ENCODE measurements at regions not wholly inside any gene's neighbourhood (a gene's known extent, or its start where the extent isn't known, plus 50 kb on each side); places are given as distances from the start of the nearest gene placed in this dataset.

GRCh38 chr1:30417701-30418046 is 305.7 kb downstream of the MATN1 start:
- Histone ChIP-seq H3K4me1 (ENCODE audit: control insufficient read depth in 5 of 5, insufficient read depth in 5 of 5, low read length in 5 of 5) (no peaks in the 10 kb centered on the region), H3K27me3 (ENCODE audit: control insufficient read depth in 3 of 3, insufficient read depth in 3 of 3, low read length in 2 of 3) (no peaks in the 10 kb centered on the region), H3K36me3 (ENCODE audit: control insufficient read depth in 4 of 4, insufficient read depth in 4 of 4, low read length in 4 of 4) (no peaks in the 10 kb centered on the region), H3K27ac (ENCODE audit: low read depth in 1 of 2, low read length in 1 of 2) (no peak overlapping the region), H3K4me3 (no peak overlapping the region), H3K9ac (ENCODE audit: insufficient read depth in 1 of 2, low read length in 2 of 2) (no peak overlapping the region), H3K9me3 (ENCODE audit: control insufficient read depth in 4 of 4, insufficient read depth in 3 of 4, low read length in 3 of 4) (no peaks in the 10 kb centered on the region)
- DNase-seq (no peak), ATAC-seq (ENCODE audit: insufficient read depth, low FRiP score) (no peak)
- 83 to 90% methylated on average over 3 of the region's 3 CpGs for WGBS, 2 donors
- no peak for TF ChIP-seq CTCF (IDR thresholded peaks at IDR 0.05; ENCODE audit: control extremely low read depth, extremely low read depth)

- H3K27ac ChIP-seq (ENCODE audit: low read depth in 1 of 2, low read length in 1 of 2) = no peak overlapping the region
- no peaks in the 10 kb centered on the region for H3K27me3 ChIP-seq (ENCODE audit: control insufficient read depth in 3 of 3, insufficient read depth in 3 of 3, low read length in 2 of 3)
- WGBS, 2 donors = 80 to 87% methylated on average over 11 of the region's 11 CpGs
Measured at GRCh38 chr1:30417001-30417700, 306.2 kb downstream of the MATN1 start.

GRCh38 chr1:30416221-30416820 is 307.1 kb downstream of the MATN1 start:
- Histone ChIP-seq H3K36me3 (ENCODE audit: control insufficient read depth in 4 of 4, insufficient read depth in 4 of 4, low read length in 4 of 4) (no peaks in the 10 kb centered on the region), H3K4me3 (no peak overlapping the region), H3K9ac (ENCODE audit: insufficient read depth in 1 of 2, low read length in 2 of 2) (no peak overlapping the region), H3K9me3 (ENCODE audit: control insufficient read depth in 4 of 4, insufficient read depth in 3 of 4, low read length in 3 of 4) (no peaks in the 10 kb centered on the region), H3K4me1 (ENCODE audit: control insufficient read depth in 5 of 5, insufficient read depth in 5 of 5, low read length in 5 of 5) (no peaks in the 10 kb centered on the region), H3K27ac (ENCODE audit: low read depth in 1 of 2, low read length in 1 of 2) (no peak overlapping the region), H3K27me3 (ENCODE audit: control insufficient read depth in 3 of 3, insufficient read depth in 3 of 3, low read length in 2 of 3) (no peaks in the 10 kb centered on the region)
- no peak for DNase-seq
- ATAC-seq (ENCODE audit: insufficient read depth, low FRiP score) = no peak
- TF ChIP-seq CTCF (IDR thresholded peaks at IDR 0.05; ENCODE audit: control extremely low read depth, extremely low read depth) = no peak
- 77 to 81% methylated on average over 6 of the region's 6 CpGs for WGBS, 2 donors

More at GRCh38 chr1:30417001-30417700, 306.2 kb downstream of the MATN1 start:
- Histone ChIP-seq H3K4me1 (ENCODE audit: control insufficient read depth in 5 of 5, insufficient read depth in 5 of 5, low read length in 5 of 5) (no peaks in the 10 kb centered on the region), H3K9ac (ENCODE audit: insufficient read depth in 1 of 2, low read length in 2 of 2) (no peak overlapping the region), H3K4me3 (no peak overlapping the region), H3K9me3 (ENCODE audit: control insufficient read depth in 4 of 4, insufficient read depth in 3 of 4, low read length in 3 of 4) (no peaks in the 10 kb centered on the region), H3K36me3 (ENCODE audit: control insufficient read depth in 4 of 4, insufficient read depth in 4 of 4, low read length in 4 of 4) (no peaks in the 10 kb centered on the region)
- no peak for ATAC-seq (ENCODE audit: insufficient read depth, low FRiP score)
- no peak for DNase-seq
- TF ChIP-seq CTCF (IDR thresholded peaks at IDR 0.05; ENCODE audit: control extremely low read depth, extremely low read depth) = no peak
